Stimulated activated CD4-positive, alpha-beta T cell treated with anti-CD3 and anti-CD28 coated beads, Interleukin-1b, Interleukin-23, amount 100 ng/mL, for 24 hours (primary cell): ENCODE measurements at regions not wholly inside any gene's neighbourhood (a gene's known extent, or its start where the extent isn't known, plus 50 kb on each side); places are given as distances from the start of the nearest gene placed in this dataset.
"Not testable (repeated sequence)": the region's sequence is repeated elsewhere in the genome, so short reads cannot be mapped to it uniquely, and the experiment has no call there.

Experiments used
- DNase-seq, 4 experiments: peaks; one replicate each; pipeline ENCODE4 v3.0.0-alpha.2; 2020; ENCODE audit warnings: low read depth in 4 of 4, low spot score in 1 of 4

GRCh38 chr7:148507787-148508186 is 82.8 kb upstream of the C7orf33 start:
- DNase-seq: peak in 2 of 4 experiments; percentile 6 to 47

- no peak for DNase-seq
Observed at GRCh38 chr7:148514236-148514635, 76.3 kb upstream of the C7orf33 start.

GRCh38 chr7:148515237-148515636 is 75.3 kb upstream of the C7orf33 start:
- DNase-seq: no peak

- DNase-seq: no peak
Observed at GRCh38 chr7:148515728-148516695, 74.6 kb upstream of the C7orf33 start.

GRCh38 chr7:148519386-148519785 is 71.2 kb upstream of the C7orf33 start:
- not testable (repeated sequence) for DNase-seq

GRCh38 chr7:148521271-148521670 is 69.3 kb upstream of the C7orf33 start:
- DNase-seq: no peak

- no peak for DNase-seq
Observed at GRCh38 chr7:148523550-148523949, 67.0 kb upstream of the C7orf33 start.

- DNase-seq: no peak
Observed at GRCh38 chr7:148524479-148525224, 65.9 kb upstream of the C7orf33 start.

GRCh38 chr7:148527717-148528168 is 62.8 kb upstream of the C7orf33 start:
- peak; percentile 82 to 89 (median 85) for DNase-seq

GRCh38 chr7:148535217-148535616 is 55.3 kb upstream of the C7orf33 start:
- peak in 1 of 4 experiments; percentile 19 for DNase-seq

GRCh38 chr7:148537435-148537834 is 53.1 kb upstream of the C7orf33 start:
- no peak for DNase-seq

GRCh38 chr7:148540041-148540738 is 50.4 kb upstream of the C7orf33 start:
- DNase-seq: no peak
